NCI-H1436 (cell line): ENCODE measurements at regions not wholly inside any gene's neighbourhood (a gene's known extent, or its start where the extent isn't known, plus 50 kb on each side); places are given as distances from the start of the nearest gene placed in this dataset.
"Not testable (repeated sequence)": the region's sequence is repeated elsewhere in the genome, so short reads cannot be mapped to it uniquely, and the experiment has no call there.

Experiments
- DNase-seq: peaks from one replicate; lab custom pipeline; 2025; lab: John Stamatoyannopoulos, UW

DNA sequence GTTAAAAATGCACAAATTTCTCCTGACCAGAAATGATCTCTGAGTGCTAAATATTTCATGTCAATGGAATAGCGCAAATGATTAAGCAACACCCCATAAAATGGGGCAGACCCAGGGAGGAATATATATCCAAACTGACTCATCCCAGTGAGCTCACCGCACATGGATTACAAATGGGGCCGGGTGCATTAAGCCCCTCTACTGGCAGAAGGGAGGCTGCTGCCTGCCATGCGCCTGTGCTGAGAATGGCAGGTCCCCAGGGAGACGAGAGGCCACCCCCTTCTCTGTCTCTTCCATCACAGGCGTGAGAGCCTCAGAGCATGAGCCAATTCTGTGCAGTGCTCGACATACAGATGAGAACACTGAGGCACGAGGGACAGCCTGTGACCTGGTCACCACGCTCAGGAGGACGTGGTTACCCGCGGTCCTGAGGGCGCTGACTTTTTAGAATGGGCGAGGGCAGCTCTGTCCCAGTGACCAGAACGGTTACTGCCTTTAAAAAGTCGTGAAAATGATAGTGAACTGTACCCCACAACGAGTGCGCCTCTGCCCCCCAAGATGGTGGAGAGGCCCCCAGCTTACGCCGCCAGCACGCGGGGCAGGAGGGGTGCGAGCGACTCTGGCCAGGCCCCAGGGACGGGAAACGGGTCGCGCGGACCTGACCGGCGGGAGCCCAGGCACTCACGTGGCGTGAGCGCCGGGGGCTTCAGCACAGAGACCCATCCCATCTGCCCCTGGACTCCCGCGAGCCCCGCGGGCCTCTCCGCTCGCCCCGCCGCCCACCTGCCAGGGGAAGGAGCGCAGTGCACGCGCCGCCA is 130.2 kb upstream of the ALDH3B2 start:
- DNase-seq = not testable (repeated sequence)

DNA sequence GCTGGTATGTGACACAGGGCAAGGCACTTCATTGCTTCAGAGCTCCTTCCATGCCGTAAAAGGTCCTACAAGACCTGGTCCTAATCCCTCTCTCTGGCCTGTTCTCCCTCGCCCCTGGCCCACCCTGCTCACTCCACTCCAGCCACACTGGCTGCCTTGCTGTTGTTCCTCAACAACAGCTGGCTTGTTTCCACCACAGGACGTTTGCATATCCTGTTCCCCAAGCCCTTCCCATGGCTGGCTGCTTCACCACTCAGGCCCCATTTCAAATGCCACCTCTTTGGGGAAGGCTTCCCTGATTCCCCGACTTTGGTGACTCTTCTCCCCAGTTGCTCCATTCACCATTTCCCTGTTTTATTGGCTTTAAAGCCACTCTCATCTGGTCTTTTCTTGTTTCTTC is 129.1 kb upstream of the ALDH3B2 start:
- DNase-seq = not testable (repeated sequence)

DNA sequence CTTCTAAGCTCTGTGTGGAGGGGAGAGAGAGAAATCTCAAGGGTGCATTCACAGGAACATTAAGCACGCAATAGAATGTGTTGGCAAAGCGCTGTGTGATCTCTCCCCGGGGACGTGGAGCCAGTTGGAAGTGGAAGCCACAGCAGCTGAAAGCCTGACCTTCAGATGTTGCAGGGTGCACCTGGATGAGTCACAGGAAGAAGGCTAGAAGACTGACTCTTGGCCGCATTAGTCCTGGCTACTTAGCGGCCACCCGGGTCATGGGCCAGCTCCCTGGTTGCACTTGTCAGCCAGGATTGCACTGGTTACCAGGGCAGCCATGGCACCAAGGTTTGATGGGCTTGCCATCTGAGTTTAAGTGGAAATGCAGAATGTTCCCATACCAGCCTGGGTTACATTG is 128.6 kb upstream of the ALDH3B2 start:
- not testable (repeated sequence) for DNase-seq

DNA sequence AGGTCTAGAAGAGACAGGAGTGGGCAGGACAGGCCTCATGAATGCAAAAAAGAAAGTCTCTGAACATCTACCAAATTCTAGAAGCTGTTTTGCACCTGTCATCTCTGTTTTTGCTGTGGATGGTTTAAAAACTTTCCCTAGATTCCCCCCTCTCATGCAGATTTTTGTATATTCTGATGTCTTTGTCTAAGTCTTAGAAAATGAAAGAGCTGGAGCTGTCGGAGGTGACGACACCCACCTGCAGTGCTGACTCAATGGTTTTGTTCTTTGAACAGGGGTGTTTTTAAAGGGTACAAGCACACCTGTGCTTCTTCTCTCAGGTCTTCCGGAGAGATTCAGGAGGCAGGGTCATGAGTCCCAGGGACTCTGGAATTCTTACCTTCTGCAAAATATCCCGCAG is 128.2 kb upstream of the ALDH3B2 start:
- DNase-seq = not testable (repeated sequence)

DNA sequence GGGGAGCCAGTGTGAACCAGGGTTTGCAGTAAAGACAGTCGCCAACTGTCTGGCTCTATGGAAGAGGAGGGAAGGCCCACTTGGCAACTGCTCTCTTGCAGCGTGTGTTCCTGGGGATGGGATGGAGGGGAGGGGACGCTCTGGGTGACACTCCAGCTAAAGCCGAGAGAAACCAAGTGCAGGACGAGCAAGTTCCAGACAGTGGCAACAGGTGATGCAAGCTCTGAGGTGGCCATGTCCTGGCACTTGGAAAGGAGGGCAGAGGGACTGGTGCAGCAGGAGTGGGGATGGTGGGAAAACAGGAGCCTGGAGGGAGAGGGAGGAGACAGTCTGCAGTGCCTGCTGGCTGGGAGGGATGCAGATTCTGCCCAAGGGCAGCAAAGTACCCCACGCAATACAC is 127.0 kb upstream of the ALDH3B2 start:
- not testable (repeated sequence) for DNase-seq

DNA sequence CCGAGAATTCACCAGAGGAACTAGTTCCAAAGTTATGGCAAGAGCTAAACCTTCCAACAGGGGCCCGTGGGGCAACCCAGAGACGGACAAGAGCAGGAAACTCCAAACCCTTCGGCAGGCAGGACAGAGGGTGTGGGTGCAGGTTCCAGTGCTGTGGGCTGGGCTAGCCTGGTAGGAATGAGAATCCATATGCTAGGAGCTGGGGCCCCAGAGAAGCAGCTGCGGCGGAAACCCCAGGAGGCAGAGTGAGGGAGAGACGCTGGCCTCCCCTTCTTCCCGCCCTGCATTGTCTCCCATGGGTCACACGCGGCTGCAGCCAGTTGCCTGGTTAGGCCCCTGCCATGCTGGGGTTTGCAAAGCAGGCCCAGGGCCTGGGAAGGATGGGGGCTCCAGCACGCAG is 126.2 kb upstream of the ALDH3B2 start:
- not testable (repeated sequence) for DNase-seq

DNA sequence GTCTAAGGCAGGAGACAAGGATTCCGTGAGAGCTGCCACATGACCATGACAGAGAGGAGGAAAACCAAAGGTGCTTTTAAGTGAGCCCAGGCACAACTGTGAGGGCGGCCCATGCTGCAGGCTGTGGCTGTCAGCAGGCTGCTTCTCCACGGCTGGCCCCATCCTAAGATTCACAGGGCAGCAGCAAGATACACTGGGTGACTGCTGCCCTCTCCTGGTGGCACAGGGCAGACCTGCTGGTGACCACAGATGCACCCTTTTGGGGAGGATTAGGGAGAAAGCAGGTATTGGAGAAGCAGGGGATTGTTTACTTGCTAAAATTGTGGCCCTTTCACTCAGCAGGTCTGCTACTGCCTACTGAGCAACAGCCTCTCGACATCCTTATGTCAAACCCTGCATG is 125.4 kb upstream of the ALDH3B2 start:
- not testable (repeated sequence) for DNase-seq

DNA sequence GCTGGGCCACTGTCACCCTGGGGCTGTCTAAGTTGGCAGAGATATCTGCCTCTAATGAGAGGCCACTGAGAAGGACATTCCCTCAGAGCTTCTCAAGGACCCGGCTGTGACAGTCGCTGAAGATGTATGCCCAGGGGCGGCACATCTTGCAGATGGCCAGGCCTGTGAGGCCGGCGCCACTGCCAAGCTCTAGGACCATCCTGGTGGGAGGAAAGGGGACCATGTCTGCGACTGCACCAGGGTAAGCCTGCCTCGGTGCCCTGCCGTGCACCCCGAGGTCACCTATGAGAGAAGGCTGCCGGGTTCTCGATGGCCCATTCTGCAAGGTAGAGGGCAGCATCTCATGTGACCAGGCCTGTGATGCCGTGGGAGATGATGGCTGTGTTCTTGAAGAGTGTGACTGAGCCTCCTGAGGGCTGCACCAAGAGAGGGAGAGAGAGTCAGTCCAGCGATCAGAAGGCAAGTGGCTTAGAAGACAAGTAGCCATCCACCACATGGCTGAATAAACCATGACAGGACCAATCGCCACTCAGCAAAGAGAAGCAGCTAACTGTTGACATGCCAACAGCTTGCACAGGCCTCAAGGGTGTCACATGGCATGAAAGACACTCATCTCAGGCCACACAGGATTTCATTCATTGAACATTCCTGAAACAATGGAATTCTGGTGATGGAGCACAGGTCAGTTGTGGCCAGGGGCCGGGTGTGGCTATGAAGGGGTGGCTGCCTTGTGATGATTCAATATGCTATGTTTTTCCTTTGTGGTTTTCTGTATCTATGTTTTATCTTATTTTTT is 123.5 kb upstream of the ALDH3B2 start:
- not testable (repeated sequence) for DNase-seq

DNA sequence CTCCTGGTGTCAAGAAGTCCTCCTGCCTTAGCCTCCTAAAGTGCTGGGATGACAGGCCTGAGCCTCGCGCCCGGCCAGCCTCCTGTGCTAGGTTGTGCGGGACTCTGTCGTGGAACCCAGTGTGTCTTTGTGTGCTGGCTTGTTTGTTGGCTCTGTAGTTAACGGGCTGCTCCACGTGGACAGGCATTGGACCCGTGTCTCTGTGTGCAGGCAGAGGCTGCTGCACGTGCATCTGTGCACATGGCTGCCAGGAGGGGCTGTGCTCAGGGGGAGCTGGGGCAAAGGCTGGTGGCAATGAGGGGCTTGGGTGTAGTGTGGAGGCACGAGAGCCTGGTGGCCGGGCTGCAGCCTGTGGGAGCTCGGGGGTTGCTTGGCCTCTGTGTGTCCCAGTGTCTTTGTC is 121.3 kb upstream of the ALDH3B2 start:
- DNase-seq = no peak

DNA sequence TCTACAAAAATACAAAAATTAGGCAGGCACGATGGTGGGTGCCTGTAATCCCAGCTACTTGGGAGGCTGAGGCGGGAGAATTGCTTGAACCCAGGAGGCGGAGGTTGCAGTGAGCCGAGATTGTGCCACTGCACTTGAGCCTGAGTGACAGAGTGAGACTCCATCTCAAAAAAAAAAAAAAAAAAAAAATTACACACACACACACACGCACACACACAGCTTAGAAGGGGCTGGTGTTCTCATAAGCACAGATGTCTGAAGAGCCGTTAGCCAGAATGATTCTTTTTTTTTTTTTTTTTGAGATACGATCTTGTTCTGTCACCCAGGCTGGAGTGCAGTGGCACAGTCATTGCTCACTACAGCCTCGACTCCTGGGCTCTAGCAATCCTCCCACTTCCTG is 119.3 kb upstream of the ALDH3B2 start:
- not testable (repeated sequence) for DNase-seq

DNA sequence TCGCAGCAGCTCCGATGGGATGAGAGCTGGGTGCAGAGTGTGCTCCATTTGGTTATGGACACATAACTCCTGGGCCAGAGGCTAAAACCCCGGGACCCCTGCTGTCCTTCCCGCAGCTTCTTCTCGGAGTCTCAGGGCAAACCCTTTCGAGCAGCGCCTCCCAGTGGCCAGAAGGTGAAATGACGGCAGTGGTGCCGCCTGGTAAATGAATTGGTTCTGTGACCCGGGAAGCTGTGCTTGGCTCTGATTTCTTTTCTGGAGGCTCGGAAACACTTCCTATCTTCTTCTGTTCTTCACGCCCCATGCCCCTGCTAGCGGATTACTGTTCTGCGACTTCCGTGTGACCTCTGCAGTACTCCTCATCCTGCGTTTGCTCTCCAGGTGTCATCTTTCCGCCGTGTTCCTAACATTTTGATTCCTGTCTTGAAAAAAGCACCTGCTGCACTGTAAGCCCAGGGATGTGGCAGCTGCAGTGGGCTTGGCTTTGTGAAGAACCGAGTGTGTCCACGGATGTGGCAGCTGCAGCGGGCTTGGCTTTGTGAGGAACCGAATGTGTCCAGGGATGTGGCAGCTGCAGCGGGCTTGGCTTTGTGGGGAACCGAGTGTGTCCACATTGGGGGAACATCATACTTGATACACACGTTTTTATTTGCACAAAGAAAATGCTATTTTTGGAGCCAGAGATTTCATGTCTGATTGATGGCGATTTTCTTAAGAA is 118.0 kb upstream of the ALDH3B2 start:
- not testable (repeated sequence) for DNase-seq

DNA sequence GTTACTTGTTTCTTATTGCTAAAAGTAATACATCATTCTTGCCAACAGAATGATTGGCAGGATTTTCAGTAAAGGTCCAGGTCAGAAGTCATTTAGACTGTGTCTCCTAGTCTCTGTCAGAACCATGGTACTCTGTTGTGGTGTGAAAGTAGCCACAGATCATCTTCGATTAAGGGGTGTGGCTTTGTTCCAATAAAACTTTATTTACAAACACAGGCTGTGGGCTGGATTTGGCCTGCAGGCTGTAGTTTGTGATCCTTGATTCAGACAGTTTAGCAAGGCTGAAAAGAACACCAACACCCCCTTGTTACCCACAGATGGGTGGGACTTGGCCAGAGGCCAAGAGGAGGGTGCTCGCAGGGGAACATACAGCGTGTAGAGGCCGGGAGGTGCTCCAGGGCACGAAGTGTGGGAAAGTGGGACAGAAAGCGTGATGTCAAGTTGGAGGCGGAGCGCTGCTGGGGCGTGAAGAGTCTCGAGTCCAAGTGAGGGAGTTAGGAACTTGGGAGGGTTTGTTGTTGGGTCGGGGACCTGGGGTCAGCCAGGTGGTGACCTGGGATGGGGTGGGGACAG is 117.3 kb upstream of the ALDH3B2 start:
- not testable (repeated sequence) for DNase-seq

DNA sequence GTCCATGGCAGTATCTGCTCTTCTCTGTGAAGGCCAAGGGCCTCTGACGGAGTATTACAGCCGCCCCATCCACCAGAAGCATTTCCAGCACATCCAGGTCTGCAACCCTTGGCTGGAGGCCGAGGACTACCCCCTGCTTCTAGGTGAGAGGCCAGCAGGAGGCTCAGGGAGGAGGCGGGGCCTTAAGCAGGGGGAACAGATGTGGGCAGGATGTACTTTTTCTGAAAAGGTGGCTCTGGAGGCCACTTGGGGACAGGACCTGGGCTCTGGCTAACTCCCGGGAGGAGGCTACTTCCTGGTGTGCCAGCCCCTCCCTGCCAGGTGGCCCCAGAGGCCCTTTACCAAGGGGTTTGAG is 113.9 kb upstream of the ALDH3B2 start:
- not testable (repeated sequence) for DNase-seq

DNA sequence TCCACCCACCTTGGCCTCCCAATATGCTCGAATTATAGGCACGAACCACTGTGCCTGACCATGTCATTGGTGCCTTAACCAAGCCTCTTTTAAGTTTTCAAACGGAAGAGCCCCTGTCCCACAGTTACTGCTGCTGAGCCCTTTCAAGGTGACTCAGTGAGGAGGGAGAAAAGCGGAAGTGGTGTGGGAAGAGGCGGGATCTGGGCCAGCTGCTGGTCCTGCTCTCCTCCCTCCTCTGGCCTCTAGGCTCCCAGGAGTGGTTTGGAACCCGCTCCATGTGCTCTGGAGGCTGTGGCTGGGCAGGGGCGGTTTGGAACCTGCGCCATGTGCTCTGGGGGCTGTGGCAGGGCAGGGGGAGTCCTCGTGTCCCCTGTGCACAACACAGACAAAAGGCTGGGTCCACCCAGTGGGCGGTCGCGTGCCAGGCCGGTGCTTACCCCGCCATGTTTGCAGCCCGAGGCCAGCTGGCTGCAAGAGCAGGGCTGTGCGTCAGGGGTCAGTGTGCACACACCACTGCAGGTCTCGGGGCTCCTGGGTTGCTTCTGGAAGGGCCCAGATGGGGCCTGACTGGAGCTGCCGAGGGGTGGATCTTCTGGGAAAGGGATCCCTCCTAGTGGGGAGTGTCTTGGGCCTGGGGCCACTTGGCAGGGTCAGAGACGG is 113.4 kb upstream of the ALDH3B2 start:
- not testable (repeated sequence) for DNase-seq

DNA sequence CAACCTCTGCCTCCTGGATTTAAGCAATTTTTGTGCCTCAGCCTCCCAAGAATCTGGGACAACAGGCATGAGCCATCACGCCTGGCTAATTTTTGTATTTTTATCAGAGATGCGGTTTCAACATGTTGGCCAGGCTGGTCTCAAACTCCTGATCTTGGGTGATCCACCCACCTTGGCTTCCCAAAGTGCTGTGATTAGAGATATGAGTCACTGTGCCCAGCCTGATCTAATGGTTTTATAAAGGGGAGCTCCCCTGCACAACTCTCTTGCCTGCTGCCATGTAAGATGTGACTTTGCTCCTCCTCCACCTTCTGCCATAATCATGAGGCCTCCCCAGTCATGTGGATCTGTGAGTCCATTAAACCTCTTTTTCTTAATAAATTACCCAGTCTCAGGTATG is 107.5 kb upstream of the ALDH3B2 start:
- not testable (repeated sequence) for DNase-seq

DNA sequence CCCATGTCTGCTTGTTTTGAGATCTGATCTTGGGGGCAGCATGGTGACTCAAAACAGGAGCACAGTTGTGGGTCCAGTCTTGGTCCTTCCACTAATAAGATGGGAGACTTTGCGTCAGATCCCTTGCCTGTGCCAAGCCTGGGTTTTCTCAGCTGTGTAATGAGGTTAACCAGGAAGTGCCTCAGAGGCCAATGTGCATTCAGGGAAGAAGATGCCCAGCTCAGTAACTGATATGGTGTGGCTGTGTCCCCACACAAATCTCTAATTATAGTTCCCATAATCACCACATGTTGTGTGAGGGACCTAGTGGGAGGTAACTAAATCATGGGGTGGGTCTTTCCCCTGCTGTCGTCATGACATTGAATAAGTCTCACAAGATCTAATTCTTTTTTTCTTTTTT is 107.1 kb upstream of the ALDH3B2 start:
- not testable (repeated sequence) for DNase-seq

DNA sequence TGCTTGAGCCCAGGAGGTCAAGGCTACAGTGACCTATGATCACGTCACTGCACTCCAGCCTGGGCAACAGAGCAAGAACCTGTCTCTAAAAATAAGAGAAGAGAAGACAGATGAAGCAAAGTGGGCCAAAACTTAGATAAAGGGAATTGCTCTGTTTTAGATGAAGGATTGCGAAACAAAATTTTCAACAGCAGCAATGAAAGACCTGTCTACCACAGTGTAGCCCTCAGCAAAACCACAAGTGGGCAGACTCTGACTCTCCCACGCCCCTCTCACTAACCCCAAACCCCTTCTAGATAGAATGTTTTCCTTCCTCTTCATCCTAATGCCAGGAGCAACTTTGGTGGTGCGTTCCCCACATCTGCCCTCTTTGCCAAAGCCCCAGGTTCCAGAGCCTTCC is 105.6 kb upstream of the ALDH3B2 start:
- no peak for DNase-seq

DNA sequence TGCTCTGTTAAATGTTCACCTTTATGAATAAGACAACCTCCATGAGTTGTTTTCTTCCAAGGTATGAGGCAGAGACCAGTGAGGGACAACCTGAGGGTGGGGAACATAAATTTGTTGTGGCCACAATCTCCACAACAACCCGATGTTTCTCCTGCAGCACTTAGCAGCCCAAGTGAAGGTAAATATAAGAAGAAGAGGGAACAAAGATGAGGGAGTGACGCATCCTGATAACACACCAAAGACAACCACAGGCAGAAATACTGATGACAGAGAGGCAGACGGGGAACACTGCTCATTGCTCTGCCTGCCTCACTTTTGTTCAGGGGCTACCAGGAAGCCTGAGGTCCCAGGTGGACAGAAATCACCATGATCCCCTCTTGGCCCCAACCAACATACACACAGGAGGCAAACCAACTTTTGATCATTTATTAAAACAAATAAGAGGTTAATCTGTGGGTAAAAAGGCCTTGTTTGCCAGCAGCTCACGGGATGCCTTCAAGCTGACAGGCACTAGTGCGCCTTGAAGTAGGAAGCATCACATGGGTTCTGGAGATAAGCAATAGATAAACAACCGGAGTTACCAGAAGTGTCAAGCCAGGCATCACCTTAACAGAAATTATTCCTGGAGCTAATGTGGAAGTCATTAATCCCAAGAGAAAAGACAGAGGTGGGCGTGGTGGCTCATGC is 104.9 kb upstream of the ALDH3B2 start:
- not testable (repeated sequence) for DNase-seq

DNA sequence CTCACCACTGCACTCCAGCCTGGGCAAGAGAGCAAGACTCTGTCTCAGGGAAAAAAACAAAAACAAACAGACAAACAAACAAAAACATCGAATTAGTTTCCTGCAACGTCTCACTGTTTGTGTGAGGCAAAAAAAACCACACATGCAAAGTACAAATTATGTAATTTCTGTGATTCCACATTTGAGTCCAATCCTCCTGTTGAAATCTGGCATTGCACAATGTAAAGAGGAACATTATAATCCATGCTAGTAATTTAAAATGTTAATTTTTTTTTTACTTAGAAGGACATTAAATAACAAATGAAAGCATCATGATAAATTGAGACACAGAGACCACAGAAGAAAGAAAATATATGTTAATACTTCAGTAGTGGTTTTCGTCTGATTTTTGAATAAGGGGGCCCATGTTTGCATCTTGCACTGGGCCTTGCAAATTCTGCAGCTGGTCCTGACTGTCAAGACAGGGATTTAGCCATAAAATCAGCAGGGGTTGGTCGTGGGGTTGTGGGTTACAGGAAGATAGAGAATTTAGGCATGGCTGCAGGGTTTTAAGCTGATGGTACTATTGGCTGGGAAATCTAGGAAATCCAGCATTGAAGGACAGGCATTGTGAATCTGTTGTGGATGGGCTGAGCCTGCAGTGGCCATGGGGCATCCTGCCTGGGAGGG is 102.6 kb upstream of the ALDH3B2 start:
- no peak for DNase-seq

DNA sequence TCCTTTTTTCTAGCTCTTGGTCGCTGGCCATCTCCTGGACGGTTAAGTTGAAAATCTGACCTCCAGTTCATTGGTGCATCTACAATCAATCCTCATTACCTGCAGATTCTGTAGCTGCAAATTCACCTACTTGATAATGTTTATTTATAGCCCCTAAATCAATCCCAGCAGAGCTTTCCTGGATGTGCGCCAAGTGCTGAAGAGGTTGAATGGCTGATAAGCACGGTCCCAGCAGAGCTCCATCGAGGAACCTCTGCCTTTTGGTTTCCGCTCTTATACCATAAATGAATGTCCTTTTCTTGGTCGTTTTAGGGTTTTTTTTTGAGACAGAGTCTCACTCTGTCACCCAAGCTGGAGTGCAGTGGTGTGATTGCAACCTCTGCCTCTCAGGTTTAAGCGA is 99.8 kb upstream of the ALDH3B2 start:
- not testable (repeated sequence) for DNase-seq
